ENCODE measurements at regions not wholly inside any gene's neighbourhood (a gene's known extent, or its start where the extent isn't known, plus 50 kb on each side); places are given as distances from the start of the nearest gene placed in this dataset.

- no peak for TF ChIP-seq CTCF (IDR thresholded peaks at IDR 0.05)
- no peak for TF ChIP-seq EZH2 (IDR thresholded peaks at IDR 0.05; ENCODE audit: borderline replicate concordance, insufficient read depth, low read depth, low read length, poor library complexity, severe bottlenecking)
These were observed 347.5 kb downstream of the TFEC start for GRCh38 chr7:115683093-115683492.
